A673 (cell line): ENCODE measurements at regions not wholly inside any gene's neighbourhood (a gene's known extent, or its start where the extent isn't known, plus 50 kb on each side); places are given as distances from the start of the nearest gene placed in this dataset.

Experiments
- BruUV-seq: library from RNA; stranded (reverse); fragments of 400-500 nt; replicated peaks from 2 replicates; lab custom pipeline; 2021; lab: Mats Ljungman, UMichigan
- CTCF ChIA-PET: fragments of 300-600 bp; sonication (Branson Sonifier 250); formaldehyde crosslinking; loops from one replicate; lab custom pipeline; 2022; ENCODE audit warnings: antibody characterized with exemption; lab: Charles Lee
- POLR2A ChIA-PET: fragments of 300-600 bp; sonication (Branson Sonifier 250); formaldehyde crosslinking; loops from one replicate; lab custom pipeline; 2022; ENCODE audit warnings: antibody characterized with exemption; ENCODE audit not compliant: low non-redundant PET; lab: Charles Lee
- DNase-seq: peaks from one replicate; pipeline ENCODE4 v3.0.0-alpha.2; 2015; ENCODE audit warnings: low spot score
- H3K27ac ChIP-seq: fragments of 200-600 bp; sonication (generic); 2 replicates; pipeline ENCODE4 v1.5.1; 2016; ENCODE audit warnings: mixed run types, low read depth, mild to moderate bottlenecking, mixed read lengths, antibody characterized with exemption, low read length; ENCODE audit not compliant: poor library complexity, severe bottlenecking
- H3K27me3 ChIP-seq: fragments of 200-600 bp; sonication (generic); replicated peaks from 2 replicates; pipeline ENCODE4 v1.6.1; 2017; ENCODE audit warnings: mixed run types, low read depth, mild to moderate bottlenecking, mixed read lengths, antibody characterized with exemption, low read length; ENCODE audit not compliant: insufficient read depth, poor library complexity
- H3K36me3 ChIP-seq: fragments of 200-600 bp; sonication (generic); 2 replicates; pipeline ENCODE4 v1.6.1; 2016; ENCODE audit warnings: mixed run types, mild to moderate bottlenecking, mixed read lengths, antibody characterized with exemption, low read length; ENCODE audit not compliant: insufficient read depth, poor library complexity, severe bottlenecking
- H3K4me1 ChIP-seq: fragments of 200-600 bp; sonication (generic); 2 replicates; pipeline ENCODE4 v1.6.1; 2017; ENCODE audit warnings: mixed run types, mild to moderate bottlenecking, mixed read lengths, antibody characterized with exemption, low read length; ENCODE audit not compliant: insufficient read depth, poor library complexity, severe bottlenecking
- H3K4me3 ChIP-seq: fragments of 200-600 bp; sonication (generic); 2 replicates; pipeline ENCODE4 v1.5.1; 2016; ENCODE audit warnings: low read depth, mixed run types, mild to moderate bottlenecking, mixed read lengths, low read length; ENCODE audit not compliant: poor library complexity, severe bottlenecking
- H3K9me3 ChIP-seq: fragments of 200-600 bp; sonication (generic); 2 replicates; pipeline ENCODE4 v1.6.1; 2016; ENCODE audit warnings: mixed run types, low read depth, mild to moderate bottlenecking, mixed read lengths, antibody characterized with exemption, low read length; ENCODE audit not compliant: poor library complexity, severe bottlenecking
- EZH2 ChIP-seq: fragments of 200-600 bp; sonication (generic); IDR thresholded peaks from 2 replicates; pipeline ENCODE4 v1.6.1; 2017; ENCODE audit warnings: borderline replicate concordance, low read depth, mild to moderate bottlenecking, mixed read lengths, antibody characterized with exemption, low read length; ENCODE audit not compliant: poor library complexity, severe bottlenecking
- intact Hi-C: fragments of 100-400 bp; cut with micrococcal nuclease; formaldehyde crosslinking; loops from one replicate; pipeline ENCODE4 v1.10.0; 2022; ENCODE audit not compliant: unreplicated experiment
- TF ChIP-seq, protein P1 (sequence below): fragments of 300-800, 200-600 bp; sonication (generic); conservative IDR thresholded peaks from 2 replicates; pipeline ENCODE4 v1.5.1; 2017; ENCODE audit warnings: low read depth, mild to moderate bottlenecking, antibody characterized with exemption, low read length, moderate library complexity, mixed read lengths

- TF ChIP-seq, protein P1, sequence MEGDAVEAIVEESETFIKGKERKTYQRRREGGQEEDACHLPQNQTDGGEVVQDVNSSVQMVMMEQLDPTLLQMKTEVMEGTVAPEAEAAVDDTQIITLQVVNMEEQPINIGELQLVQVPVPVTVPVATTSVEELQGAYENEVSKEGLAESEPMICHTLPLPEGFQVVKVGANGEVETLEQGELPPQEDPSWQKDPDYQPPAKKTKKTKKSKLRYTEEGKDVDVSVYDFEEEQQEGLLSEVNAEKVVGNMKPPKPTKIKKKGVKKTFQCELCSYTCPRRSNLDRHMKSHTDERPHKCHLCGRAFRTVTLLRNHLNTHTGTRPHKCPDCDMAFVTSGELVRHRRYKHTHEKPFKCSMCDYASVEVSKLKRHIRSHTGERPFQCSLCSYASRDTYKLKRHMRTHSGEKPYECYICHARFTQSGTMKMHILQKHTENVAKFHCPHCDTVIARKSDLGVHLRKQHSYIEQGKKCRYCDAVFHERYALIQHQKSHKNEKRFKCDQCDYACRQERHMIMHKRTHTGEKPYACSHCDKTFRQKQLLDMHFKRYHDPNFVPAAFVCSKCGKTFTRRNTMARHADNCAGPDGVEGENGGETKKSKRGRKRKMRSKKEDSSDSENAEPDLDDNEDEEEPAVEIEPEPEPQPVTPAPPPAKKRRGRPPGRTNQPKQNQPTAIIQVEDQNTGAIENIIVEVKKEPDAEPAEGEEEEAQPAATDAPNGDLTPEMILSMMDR: no peak
- no peak for TF ChIP-seq EZH2
- H3K27ac ChIP-seq: no peak overlapping the region
- peaks cover 5% of the 10 kb centered on the region for H3K4me1 ChIP-seq
- H3K4me3 ChIP-seq: no peak overlapping the region
- no peak for DNase-seq
- ChIA-PET CTCF (no interaction called here), POLR2A (no interaction called here)
- no peaks in the 10 kb centered on the region for H3K27me3 ChIP-seq
- BruUV-seq: no TSS peak
- no peaks in the 10 kb centered on the region for H3K9me3 ChIP-seq
- intact Hi-C loops: no loop called here
- no peaks in the 10 kb centered on the region for H3K36me3 ChIP-seq
These were observed 780.9 kb downstream of the QKI start for GRCh38 chr6:164195278-164195941.

DNA sequence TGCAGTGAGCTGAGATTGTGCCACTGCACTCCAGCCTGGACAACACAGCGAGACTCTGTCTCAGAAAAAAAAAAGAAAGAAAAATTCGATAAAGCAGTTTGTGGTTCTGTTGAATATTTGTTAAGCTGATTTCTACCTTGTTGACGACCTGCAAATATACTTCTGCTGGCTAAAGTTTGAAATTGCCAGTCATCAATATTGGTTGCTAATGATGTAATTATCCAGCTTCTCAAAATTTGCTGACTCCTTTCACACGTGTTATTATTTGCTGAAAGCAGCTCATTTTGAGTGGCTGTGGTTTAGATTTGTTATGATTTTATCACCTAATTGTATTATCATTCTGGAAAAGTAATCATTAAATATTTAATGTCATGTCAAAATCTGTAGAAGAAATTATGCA, 774.3 kb downstream of the QKI start:
- H3K27ac ChIP-seq: no peak overlapping the region
- no peaks in the 10 kb centered on the region for H3K4me1 ChIP-seq
- H3K27me3 ChIP-seq: no peaks in the 10 kb centered on the region
- intact Hi-C loops: no loop called here
- no peak for DNase-seq
- POLR2A ChIA-PET: no interaction called here
- H3K4me3 ChIP-seq: no peak overlapping the region
- H3K36me3 ChIP-seq: no peaks in the 10 kb centered on the region
- no peaks in the 10 kb centered on the region for H3K9me3 ChIP-seq
- TF ChIP-seq EZH2: no peak
- TF ChIP-seq, protein P1: no peak
- CTCF ChIA-PET: no interaction called here
- BruUV-seq: no TSS peak

- ChIA-PET POLR2A (no interaction called here), CTCF (no interaction called here)
- Histone ChIP-seq H3K9me3 (no peaks in the 10 kb centered on the region), H3K4me1 (no peaks in the 10 kb centered on the region), H3K4me3 (no peak overlapping the region), H3K27ac (no peak overlapping the region), H3K36me3 (no peaks in the 10 kb centered on the region), H3K27me3 (no peaks in the 10 kb centered on the region)
- no peak for DNase-seq
- intact Hi-C loops: no loop called here
- BruUV-seq: no TSS peak
- TF ChIP-seq, protein P1: no peak
- no peak for TF ChIP-seq EZH2
These were observed 771.0 kb downstream of the QKI start for GRCh38 chr6:164185471-164185871.
